K562 (cell line): ENCODE measurements at regions not wholly inside any gene's neighbourhood (a gene's known extent, or its start where the extent isn't known, plus 50 kb on each side); places are given as distances from the start of the nearest gene placed in this dataset.

Experiments used
- ATAC-seq: fragments of 200-7000 bp; cut with Tn5 transposase; 3 replicates; pipeline ENCODE4 v1.9.1; 2020; ENCODE audit warnings: moderate library complexity
- BruUV-seq: library from RNA; stranded (reverse); fragments of 400-500 nt; replicated peaks from 2 replicates; lab custom pipeline; 2021; lab: Mats Ljungman, UMichigan
- CTCF ChIA-PET: fragments of 300-600 bp; formaldehyde crosslinking; extraction: SDS; loops from one replicate; lab custom pipeline; 2021; ENCODE audit warnings: low intra/inter-chr PET ratio; lab: Yijun Ruan, JAX
- POLR2A ChIA-PET: fragments of 300-600, 350-650 bp; sonication (Branson Sonifier 250); formaldehyde crosslinking; extraction: SDS; loops from one replicate; lab custom pipeline; 2021; ENCODE audit warnings: antibody characterized with exemption, inconsistent platforms; lab: Yijun Ruan, JAX
- DNase-seq, 4 experiments: peaks; one replicate each; pipeline versions ENCODE4 v3.0.0 to v3.0.0-alpha.2; 2011 to 2018; ENCODE audit warnings: low spot score in 3 of 4, mixed read lengths in 3 of 4; ENCODE audit errors: extremely low read depth in 1 of 4
- FAIRE-seq: peaks from 2 replicates; lab custom pipeline; 2011; peaks lifted over from hg19 to GRCh38; lab: Jason Lieb, UNC
- H2AFZ ChIP-seq: 2 replicates; pipeline ENCODE4 v1.6.0; 2011; ENCODE audit warnings: low read depth, low read length, control low read depth, inconsistent platforms
- H3K27ac ChIP-seq: fragments of 200-600 bp; 3 replicates; pipeline ENCODE4 v1.8.0; 2011; ENCODE audit warnings: low read depth, mild to moderate bottlenecking, control low read depth, inconsistent platforms, low read length, moderate library complexity, mixed read lengths; ENCODE audit errors: extremely low read depth
- H3K27me3 ChIP-seq, 2 experiments: fragments of 300-600 bp in 1 of 2; 2 replicates in 1 of 2; 3 replicates in 1 of 2; pipeline versions ENCODE4 v1.6.0 to v1.8.0; 2011; ENCODE audit warnings: inconsistent platforms in 2 of 2, low read length in 2 of 2, mild to moderate bottlenecking in 1 of 2, mixed read lengths in 1 of 2, moderate library complexity in 1 of 2; ENCODE audit not compliant: control insufficient read depth in 2 of 2, insufficient read depth in 2 of 2
- H3K36me3 ChIP-seq: fragments of 300-600 bp; 3 replicates; pipeline ENCODE4 v1.8.0; 2011; ENCODE audit warnings: mild to moderate bottlenecking, low read length, inconsistent platforms; ENCODE audit not compliant: control insufficient read depth, insufficient read depth
- H3K4me1 ChIP-seq, 2 experiments: fragments of 200-600 bp in 1 of 2; replicated peaks in 1 of 2; 2 replicates in 1 of 2; 3 replicates in 1 of 2; pipeline versions ENCODE4 v1.5.1 to v1.8.0; 2011; ENCODE audit warnings: inconsistent platforms in 2 of 2, low read length in 2 of 2, mild to moderate bottlenecking in 1 of 2, mixed read lengths in 1 of 2, moderate library complexity in 1 of 2; ENCODE audit not compliant: control insufficient read depth in 2 of 2, insufficient read depth in 2 of 2
- H3K4me2 ChIP-seq: 2 replicates; pipeline ENCODE4 v1.6.1; 2011; ENCODE audit warnings: low read length, control low read depth, inconsistent platforms, mixed read lengths; ENCODE audit not compliant: insufficient read depth
- H3K4me3 ChIP-seq: fragments of 200-600 bp; sonication (generic), shearing (Covaris generic); 2 replicates; pipeline ENCODE4 v1.5.1; 2016; ENCODE audit warnings: control low read depth, inconsistent platforms
- H3K79me2 ChIP-seq: fragments of 200-600 bp; 3 replicates; pipeline ENCODE4 v1.8.0; 2011; ENCODE audit warnings: low read length, inconsistent platforms; ENCODE audit not compliant: control insufficient read depth, insufficient read depth
- H3K9ac ChIP-seq, 2 experiments: 2 replicates each; pipeline versions ENCODE4 v1.6.0 to v1.6.1; 2011; ENCODE audit warnings: low read depth in 2 of 2, low read length in 2 of 2, control low read depth in 1 of 2, inconsistent platforms in 1 of 2, mild to moderate bottlenecking in 1 of 2, mixed read lengths in 1 of 2; ENCODE audit not compliant: insufficient read depth in 1 of 2
- H3K9me1 ChIP-seq: one replicate; pipeline ENCODE4 v1.6.0; 2011; ENCODE audit warnings: inconsistent platforms, mild to moderate bottlenecking, low read length, moderate library complexity; ENCODE audit not compliant: control insufficient read depth, insufficient read depth
- H3K9me3 ChIP-seq: replicated peaks from 2 replicates; pipeline ENCODE4 v1.5.1; 2011; ENCODE audit warnings: low read depth, low read length, inconsistent platforms; ENCODE audit not compliant: control insufficient read depth, insufficient read depth
- H4K20me1 ChIP-seq: replicated peaks from 2 replicates; pipeline ENCODE4 v1.6.1; 2011; ENCODE audit warnings: low read length, inconsistent platforms, mixed read lengths; ENCODE audit not compliant: control insufficient read depth, insufficient read depth
- ADNP ChIP-seq: fragments of 200-800 bp; sonication (Bioruptor generic); IDR thresholded peaks from 2 replicates; pipeline ENCODE4 v1.6.1; 2016; ENCODE audit warnings: missing genetic modification characterization, missing compliant biosample characterization
- ARNT ChIP-seq, 2 experiments: fragments of 450-650 bp; IDR thresholded peaks; 2 replicates each; pipeline ENCODE4 v1.6.1; 2016; ENCODE audit warnings: mild to moderate bottlenecking in 1 of 2
- BRD9 ChIP-seq: fragments of 450-650 bp; IDR thresholded peaks from 2 replicates; pipeline ENCODE4 v1.6.1; 2018; ENCODE audit warnings: low read depth; ENCODE audit not compliant: partially characterized antibody
- DMBX1 ChIP-seq: fragments of 250-450 bp; sonication (Bioruptor Pico); IDR thresholded peaks from 2 replicates; pipeline ENCODE4 v1.8.0; 2022; ENCODE audit warnings: inconsistent platforms, mild to moderate bottlenecking, moderate library complexity, borderline replicate concordance
- MEF2A ChIP-seq: IDR thresholded peaks from 2 replicates; pipeline ENCODE4 v1.6.1; 2011; ENCODE audit warnings: low read depth, mild to moderate bottlenecking, low read length, moderate library complexity; ENCODE audit not compliant: control insufficient read depth
- MIER1 ChIP-seq: fragments of 450-650 bp; IDR thresholded peaks from 2 replicates; pipeline ENCODE4 v1.6.1; 2016; ENCODE audit warnings: antibody characterized with exemption, mild to moderate bottlenecking, low read depth
- NFIC ChIP-seq: fragments of 450-650 bp; IDR thresholded peaks from 2 replicates; pipeline ENCODE4 v1.6.1; 2017; ENCODE audit warnings: mild to moderate bottlenecking, inconsistent platforms
- PPARD ChIP-seq: fragments of 250-450 bp; sonication (Bioruptor Pico); IDR thresholded peaks from 2 replicates; pipeline ENCODE4 v1.8.0; 2022; ENCODE audit warnings: inconsistent platforms, mild to moderate bottlenecking, moderate library complexity
- RAD21 ChIP-seq, 2 experiments: fragments of 250-450 bp in 1 of 2; fragments of 450-650 bp in 1 of 2; sonication (Bioruptor Pico) in 1 of 2; formaldehyde crosslinking in 1 of 2; IDR thresholded peaks in 1 of 2; conservative IDR thresholded peaks in 1 of 2; 2 replicates each; pipeline versions ENCODE4 v1.4.0 to v1.8.0; 2020 to 2022; ENCODE audit warnings: mild to moderate bottlenecking in 2 of 2, moderate library complexity in 1 of 2
- RFX1 ChIP-seq: fragments of 450-650 bp; IDR thresholded peaks from 2 replicates; pipeline ENCODE4 v1.6.1; 2016; ENCODE audit warnings: mild to moderate bottlenecking, moderate library complexity
- SIN3B ChIP-seq: fragments of 450-650 bp; IDR thresholded peaks from 2 replicates; pipeline ENCODE4 v1.6.1; 2017; ENCODE audit warnings: low read depth, mild to moderate bottlenecking, moderate library complexity
- TAF15 ChIP-seq: fragments of 200-400 bp; formaldehyde crosslinking; IDR thresholded peaks from 2 replicates; pipeline ENCODE4 v1.6.1; 2017; ENCODE audit warnings: mild to moderate bottlenecking, low read depth, low read length, moderate library complexity
- TRIM24 ChIP-seq, 2 experiments: fragments of 450-650 bp; IDR thresholded peaks; 2 replicates each; pipeline ENCODE4 v1.6.1; 2016
- ZFX ChIP-seq: sonication (generic); formaldehyde crosslinking; IDR thresholded peaks from 2 replicates; pipeline ENCODE4 v1.8.0; 2022; ENCODE audit warnings: mild to moderate bottlenecking, missing genetic modification reagents, moderate library complexity
- ZNF431 ChIP-seq: sonication (generic); formaldehyde crosslinking; IDR thresholded peaks from 2 replicates; pipeline ENCODE4 v1.8.0; 2022; ENCODE audit warnings: mild to moderate bottlenecking, missing genetic modification reagents
- ZNF778 ChIP-seq: fragments of 450-650 bp; formaldehyde crosslinking; IDR thresholded peaks from 2 replicates; pipeline ENCODE4 v1.4.0; 2020; ENCODE audit warnings: mild to moderate bottlenecking, moderate library complexity
- WGBS: fragments of 100-300 bp; shearing (Covaris generic); methylation state at CpG from one replicate; pipeline ENCODE4 v1.1.6; 2016; ENCODE audit warnings: low coverage, mixed read lengths; ENCODE audit not compliant: insufficient coverage; ENCODE audit errors: missing lambda C conversion rate; 5-methylcytosine and 5-hydroxymethylcytosine counted together
- in situ Hi-C: fragments of 300-500 bp; cut with MboI; formaldehyde crosslinking; loops from 4 replicates; pipeline ENCODE4 v1.15.0; 2018; ENCODE audit warnings: inconsistent platforms, mixed read lengths
- intact Hi-C: fragments of 100-400 bp; cut with micrococcal nuclease; formaldehyde crosslinking; loops from 2 replicates; pipeline ENCODE4 v1.14.2; 2022
- TF ChIP-seq, protein P1 (sequence below): fragments of 450-650 bp; IDR thresholded peaks from 2 replicates; pipeline ENCODE4 v1.6.1; 2014; ENCODE audit warnings: low read depth, mild to moderate bottlenecking, moderate library complexity, borderline replicate concordance
- TF ChIP-seq, protein P2 (sequence below): fragments of 250-450 bp; sonication (Bioruptor Pico); IDR thresholded peaks from 2 replicates; pipeline ENCODE4 v1.5.1; 2021; ENCODE audit warnings: mild to moderate bottlenecking

DNA sequence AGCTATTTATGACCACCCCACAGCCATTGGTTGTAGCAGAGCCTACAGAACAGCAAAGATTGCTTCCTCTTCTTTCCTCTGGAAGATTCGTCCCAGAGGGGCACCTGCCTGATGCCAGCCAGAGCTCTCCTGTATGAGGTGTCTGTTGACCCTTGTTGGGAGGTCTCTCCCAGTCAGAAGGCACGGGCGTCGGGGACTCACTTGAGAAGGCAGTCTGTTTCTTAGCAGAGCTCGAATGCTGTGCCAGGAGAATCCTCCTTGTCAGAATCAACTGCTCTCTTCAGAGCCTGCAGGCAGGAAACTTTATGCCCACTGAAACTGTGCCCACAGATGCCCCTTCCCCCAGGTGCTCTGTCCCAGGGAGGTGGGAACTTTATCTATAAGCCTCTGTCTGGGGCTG lies 479.5 kb upstream of the IZUMO3 start:
- Histone ChIP-seq H3K9me1 (no peaks in the 10 kb centered on the region), H4K20me1 (no peaks in the 10 kb centered on the region), H3K9me3 (no peaks in the 10 kb centered on the region), H3K4me3 (no peak overlapping the region), H3K36me3 (no peaks in the 10 kb centered on the region), H3K4me1 (no peaks in the 10 kb centered on the region), H3K9ac (no peak overlapping the region), H2AFZ (no peak overlapping the region), H3K79me2 (no peaks in the 10 kb centered on the region), H3K27ac (no peak overlapping the region), H3K4me2 (no peak overlapping the region), H3K27me3 (no peaks in the 10 kb centered on the region)
- FAIRE-seq (no peak), DNase-seq (no peak), ATAC-seq (no peak)
- TF ChIP-seq MIER1 (no peak), TRIM24 (IDR thresholded peaks at IDR 0.05) (no peak), MEF2A (no peak), RAD21 (CRISPR knock-in tag; conservative IDR thresholded peaks at IDR 0.05 in 1 of 2, IDR thresholded peaks at IDR 0.05 in 1 of 2) (no peak), ZFX (CRISPR knock-in tag) (no peak), RFX1 (no peak), TAF15 (no peak), ZNF431 (CRISPR knock-in tag) (no peak), BRD9 (no peak), PPARD (no peak), DMBX1 (no peak), ZNF778 (no peak), NFIC (no peak), SIN3B (no peak), ARNT (IDR thresholded peaks at IDR 0.05) (no peak), ADNP (tag) (no peak)
- TF ChIP-seq, protein P1, sequence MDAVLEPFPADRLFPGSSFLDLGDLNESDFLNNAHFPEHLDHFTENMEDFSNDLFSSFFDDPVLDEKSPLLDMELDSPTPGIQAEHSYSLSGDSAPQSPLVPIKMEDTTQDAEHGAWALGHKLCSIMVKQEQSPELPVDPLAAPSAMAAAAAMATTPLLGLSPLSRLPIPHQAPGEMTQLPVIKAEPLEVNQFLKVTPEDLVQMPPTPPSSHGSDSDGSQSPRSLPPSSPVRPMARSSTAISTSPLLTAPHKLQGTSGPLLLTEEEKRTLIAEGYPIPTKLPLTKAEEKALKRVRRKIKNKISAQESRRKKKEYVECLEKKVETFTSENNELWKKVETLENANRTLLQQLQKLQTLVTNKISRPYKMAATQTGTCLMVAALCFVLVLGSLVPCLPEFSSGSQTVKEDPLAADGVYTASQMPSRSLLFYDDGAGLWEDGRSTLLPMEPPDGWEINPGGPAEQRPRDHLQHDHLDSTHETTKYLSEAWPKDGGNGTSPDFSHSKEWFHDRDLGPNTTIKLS = no peak
- TF ChIP-seq, protein P2, sequence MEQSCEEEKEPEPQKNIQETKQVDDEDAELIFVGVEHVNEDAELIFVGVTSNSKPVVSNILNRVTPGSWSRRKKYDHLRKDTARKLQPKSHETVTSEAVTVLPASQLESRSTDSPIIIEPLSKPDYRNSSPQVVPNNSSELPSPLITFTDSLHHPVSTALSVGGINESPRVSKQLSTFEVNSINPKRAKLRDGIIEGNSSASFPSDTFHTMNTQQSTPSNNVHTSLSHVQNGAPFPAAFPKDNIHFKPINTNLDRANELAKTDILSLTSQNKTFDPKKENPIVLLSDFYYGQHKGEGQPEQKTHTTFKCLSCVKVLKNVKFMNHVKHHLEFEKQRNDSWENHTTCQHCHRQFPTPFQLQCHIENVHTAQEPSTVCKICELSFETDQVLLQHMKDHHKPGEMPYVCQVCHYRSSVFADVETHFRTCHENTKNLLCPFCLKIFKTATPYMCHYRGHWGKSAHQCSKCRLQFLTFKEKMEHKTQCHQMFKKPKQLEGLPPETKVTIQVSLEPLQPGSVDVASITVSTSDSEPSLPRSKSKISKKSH (CRISPR knock-in tag) = no peak
- intact Hi-C loops = no loop called here
- ChIA-PET POLR2A (no interaction called here), CTCF (no interaction called here)
- BruUV-seq = no TSS peak
- in situ Hi-C loops = no loop called here
- WGBS = no CpG with 5 or more reads among the region's 5 CpGs
